Left lung (tissue), 4 donors: ENCODE measurements at regions not wholly inside any gene's neighbourhood (a gene's known extent, or its start where the extent isn't known, plus 50 kb on each side); places are given as distances from the start of the nearest gene placed in this dataset.

ENCODE experiments used
- ATAC-seq: fragments of 200-7000 bp; cut with Tn5 transposase; one replicate; pipeline ENCODE4 v1.9.1; 2020; ENCODE audit warnings: moderate library complexity
- DNase-seq, 4 donors: peaks; one replicate each; pipeline ENCODE4 v3.0.0-alpha.2; 2013 to 2020
- H3K27ac ChIP-seq, 2 donors: fragments of 200-600 bp; sonication (generic) in 1 of 2; one replicate each; pipeline versions ENCODE4 v1.5.0 to v1.8.0; 2020 to 2021
- H3K27me3 ChIP-seq, 2 donors: fragments of 200-600 bp; sonication (generic) in 1 of 2; one replicate each; pipeline versions ENCODE4 v1.5.0 to v1.8.0; 2020 to 2021
- H3K36me3 ChIP-seq, 2 donors: fragments of 200-600 bp; sonication (generic) in 1 of 2; one replicate each; pipeline versions ENCODE4 v1.5.0 to v1.8.0; 2020 to 2021
- H3K4me1 ChIP-seq, 2 donors: fragments of 200-600 bp; one replicate each; pipeline ENCODE4 v1.8.0; 2021
- H3K4me3 ChIP-seq, 2 donors: fragments of 200-600 bp; sonication (generic) in 1 of 2; one replicate each; pipeline versions ENCODE4 v1.5.0 to v1.8.0; 2020 to 2021; ENCODE audit warnings: mild to moderate bottlenecking in 1 of 2
- H3K9me3 ChIP-seq, 2 donors: fragments of 200-600 bp; sonication (generic) in 1 of 2; one replicate each; pipeline versions ENCODE4 v1.5.0 to v1.8.0; 2020 to 2021
- intact Hi-C, 2 donors: fragments of 100-400 bp; cut with DNase I; formaldehyde crosslinking; loops; one replicate each; pipeline versions ENCODE4 v1.11.2 to v1.14.2; 2022
- TF ChIP-seq, protein P1 (sequence below), 2 donors: fragments of 200-600 bp; sonication (generic) in 1 of 2; IDR thresholded peaks; one replicate each; pipeline versions ENCODE4 v1.5.0 to v1.8.0; 2021; ENCODE audit warnings: antibody characterized with exemption in 2 of 2
- donor health status: DM: no; HTN: yes; CAD: no.
- donor health status: DM: no; HTN: no; CAD: no.

DNA sequence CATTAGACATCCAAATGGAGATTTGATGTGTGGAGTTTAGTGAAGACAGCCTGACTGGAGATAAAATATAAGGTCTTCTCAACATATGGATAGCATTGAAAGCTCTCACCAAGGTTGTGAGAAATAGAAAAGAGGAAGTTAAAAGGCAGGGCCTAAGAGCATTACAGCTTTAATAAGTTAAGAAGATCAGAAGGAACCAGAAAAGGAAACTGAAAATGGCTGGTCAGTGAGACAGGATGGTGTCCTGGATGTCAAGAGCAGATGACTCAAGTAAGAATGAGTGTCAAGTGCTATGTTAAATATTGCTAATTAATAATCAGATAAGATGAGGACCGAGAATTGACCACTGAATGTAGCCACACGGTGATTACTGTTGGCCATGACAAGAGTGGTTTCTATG, 642.9 kb downstream of the STPG2 start:
- intact Hi-C loops: no loop called here
- ATAC-seq (no peak), DNase-seq (no peak)
- Histone ChIP-seq H3K36me3 (no peaks in the 10 kb centered on the region), H3K4me3 (no peak overlapping the region), H3K27me3 (no peaks in the 10 kb centered on the region), H3K4me1 (no peaks in the 10 kb centered on the region), H3K27ac (no peak overlapping the region), H3K9me3 (no peaks in the 10 kb centered on the region)
- TF ChIP-seq, protein P1, sequence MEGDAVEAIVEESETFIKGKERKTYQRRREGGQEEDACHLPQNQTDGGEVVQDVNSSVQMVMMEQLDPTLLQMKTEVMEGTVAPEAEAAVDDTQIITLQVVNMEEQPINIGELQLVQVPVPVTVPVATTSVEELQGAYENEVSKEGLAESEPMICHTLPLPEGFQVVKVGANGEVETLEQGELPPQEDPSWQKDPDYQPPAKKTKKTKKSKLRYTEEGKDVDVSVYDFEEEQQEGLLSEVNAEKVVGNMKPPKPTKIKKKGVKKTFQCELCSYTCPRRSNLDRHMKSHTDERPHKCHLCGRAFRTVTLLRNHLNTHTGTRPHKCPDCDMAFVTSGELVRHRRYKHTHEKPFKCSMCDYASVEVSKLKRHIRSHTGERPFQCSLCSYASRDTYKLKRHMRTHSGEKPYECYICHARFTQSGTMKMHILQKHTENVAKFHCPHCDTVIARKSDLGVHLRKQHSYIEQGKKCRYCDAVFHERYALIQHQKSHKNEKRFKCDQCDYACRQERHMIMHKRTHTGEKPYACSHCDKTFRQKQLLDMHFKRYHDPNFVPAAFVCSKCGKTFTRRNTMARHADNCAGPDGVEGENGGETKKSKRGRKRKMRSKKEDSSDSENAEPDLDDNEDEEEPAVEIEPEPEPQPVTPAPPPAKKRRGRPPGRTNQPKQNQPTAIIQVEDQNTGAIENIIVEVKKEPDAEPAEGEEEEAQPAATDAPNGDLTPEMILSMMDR (IDR thresholded peaks at IDR 0.05): no peak

DNA sequence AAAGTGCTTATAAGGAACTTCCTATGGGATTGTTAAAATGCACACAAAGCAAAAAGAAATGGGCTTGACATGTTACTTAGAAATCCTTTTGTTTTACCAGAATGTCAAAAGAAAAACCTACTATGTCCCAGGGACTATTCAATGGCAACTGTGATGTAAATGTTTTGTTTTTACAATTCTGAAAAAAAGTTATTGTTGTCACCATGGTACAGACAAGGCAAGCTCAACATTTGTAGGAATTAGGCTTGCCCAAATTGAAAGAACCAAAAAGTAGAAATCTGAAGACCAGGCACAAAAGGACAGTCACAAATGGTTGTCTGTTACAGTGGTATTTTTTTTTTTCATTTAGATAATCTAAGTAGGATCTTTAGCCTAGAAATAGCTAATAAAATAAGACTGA, 638.6 kb downstream of the STPG2 start:
- TF ChIP-seq, protein P1 (IDR thresholded peaks at IDR 0.05): no peak
- ATAC-seq: no peak
- Histone ChIP-seq H3K4me1 (no peaks in the 10 kb centered on the region), H3K27ac (no peak overlapping the region), H3K4me3 (no peak overlapping the region), H3K27me3 (no peaks in the 10 kb centered on the region), H3K36me3 (no peaks in the 10 kb centered on the region), H3K9me3 (no peaks in the 10 kb centered on the region)
- no peak for DNase-seq
- intact Hi-C loops: no loop called here

DNA sequence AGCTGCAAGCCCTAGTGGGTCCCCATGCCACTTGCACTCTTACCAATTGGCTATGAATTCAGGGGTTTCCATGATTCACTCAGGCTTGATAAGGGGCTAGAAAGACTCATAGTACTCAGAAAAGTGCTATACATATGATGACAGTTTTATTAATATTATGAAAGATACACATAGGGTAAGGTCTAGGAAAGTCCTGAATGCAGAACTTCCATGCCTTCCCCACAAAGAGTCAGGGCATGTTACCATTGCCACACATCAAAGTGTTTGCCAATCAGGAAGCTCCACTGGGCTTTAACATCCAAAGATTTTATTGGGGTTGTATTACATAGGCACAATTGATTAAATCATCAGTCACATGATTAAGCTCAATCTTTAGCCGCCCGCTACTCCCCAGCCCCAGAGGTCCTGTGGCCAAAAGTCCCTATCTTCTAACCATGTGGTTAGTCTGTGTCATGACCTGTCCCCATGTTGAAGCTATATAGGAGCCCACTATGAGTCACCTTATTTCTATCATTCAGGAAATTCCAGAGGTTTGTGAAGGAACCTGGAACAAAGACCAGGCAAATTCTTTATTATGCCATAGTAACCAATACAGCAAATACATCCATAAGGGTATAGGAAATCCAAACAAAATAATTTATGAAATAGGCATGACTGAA, 635.6 kb downstream of the STPG2 start:
- no peak for ATAC-seq
- intact Hi-C loops: no loop called here

More for the DNA sequence above, 635.6 kb downstream of the STPG2 start:
- Histone ChIP-seq H3K9me3 (no peaks in the 10 kb centered on the region), H3K27ac (no peak overlapping the region), H3K4me1 (no peaks in the 10 kb centered on the region), H3K4me3 (no peak overlapping the region), H3K36me3 (no peaks in the 10 kb centered on the region), H3K27me3 (no peaks in the 10 kb centered on the region)
- DNase-seq: no peak
- TF ChIP-seq, protein P1 (IDR thresholded peaks at IDR 0.05): no peak
